ENCODE measurements at regions not wholly inside any gene's neighbourhood (a gene's known extent, or its start where the extent isn't known, plus 50 kb on each side); places are given as distances from the start of the nearest gene placed in this dataset.

DNA sequence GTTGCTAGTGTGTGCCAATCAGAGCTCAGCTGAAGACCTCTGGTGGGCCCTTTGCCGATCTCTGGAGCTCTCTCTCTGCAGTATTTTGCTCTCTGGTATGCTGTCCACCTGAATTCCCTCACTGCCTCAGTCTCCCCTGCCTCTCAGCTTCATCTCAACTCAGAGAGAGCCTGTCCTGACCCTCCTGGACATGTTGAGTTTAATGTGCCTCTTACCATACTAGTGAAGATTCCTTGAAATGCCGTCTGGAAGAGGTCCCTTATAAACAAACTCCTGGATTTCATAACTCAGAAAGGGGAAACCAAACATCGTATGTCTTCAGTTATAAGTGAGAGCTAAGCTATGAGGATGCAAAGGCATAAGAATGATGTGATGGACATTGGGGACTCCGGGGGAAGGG, 231.1 kb upstream of the ZNF217 start:
- no peaks in the 10 kb centered on the region for H3K27me3 ChIP-seq (ENCODE audit: control insufficient read depth in 4 of 4, insufficient read depth in 4 of 4, low read length in 3 of 4)
- no peak for TF ChIP-seq EGR1 (IDR thresholded peaks at IDR 0.05; ENCODE audit: low read depth in 2 of 2)
- no peak for TF ChIP-seq CTCF (IDR thresholded peaks at IDR 0.05; ENCODE audit: low read depth, low read length, missing input control)
- TF ChIP-seq, protein P1, sequence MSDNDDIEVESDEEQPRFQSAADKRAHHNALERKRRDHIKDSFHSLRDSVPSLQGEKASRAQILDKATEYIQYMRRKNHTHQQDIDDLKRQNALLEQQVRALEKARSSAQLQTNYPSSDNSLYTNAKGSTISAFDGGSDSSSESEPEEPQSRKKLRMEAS (IDR thresholded peaks at IDR 0.05) = no peak
- TF ChIP-seq, protein P2, sequence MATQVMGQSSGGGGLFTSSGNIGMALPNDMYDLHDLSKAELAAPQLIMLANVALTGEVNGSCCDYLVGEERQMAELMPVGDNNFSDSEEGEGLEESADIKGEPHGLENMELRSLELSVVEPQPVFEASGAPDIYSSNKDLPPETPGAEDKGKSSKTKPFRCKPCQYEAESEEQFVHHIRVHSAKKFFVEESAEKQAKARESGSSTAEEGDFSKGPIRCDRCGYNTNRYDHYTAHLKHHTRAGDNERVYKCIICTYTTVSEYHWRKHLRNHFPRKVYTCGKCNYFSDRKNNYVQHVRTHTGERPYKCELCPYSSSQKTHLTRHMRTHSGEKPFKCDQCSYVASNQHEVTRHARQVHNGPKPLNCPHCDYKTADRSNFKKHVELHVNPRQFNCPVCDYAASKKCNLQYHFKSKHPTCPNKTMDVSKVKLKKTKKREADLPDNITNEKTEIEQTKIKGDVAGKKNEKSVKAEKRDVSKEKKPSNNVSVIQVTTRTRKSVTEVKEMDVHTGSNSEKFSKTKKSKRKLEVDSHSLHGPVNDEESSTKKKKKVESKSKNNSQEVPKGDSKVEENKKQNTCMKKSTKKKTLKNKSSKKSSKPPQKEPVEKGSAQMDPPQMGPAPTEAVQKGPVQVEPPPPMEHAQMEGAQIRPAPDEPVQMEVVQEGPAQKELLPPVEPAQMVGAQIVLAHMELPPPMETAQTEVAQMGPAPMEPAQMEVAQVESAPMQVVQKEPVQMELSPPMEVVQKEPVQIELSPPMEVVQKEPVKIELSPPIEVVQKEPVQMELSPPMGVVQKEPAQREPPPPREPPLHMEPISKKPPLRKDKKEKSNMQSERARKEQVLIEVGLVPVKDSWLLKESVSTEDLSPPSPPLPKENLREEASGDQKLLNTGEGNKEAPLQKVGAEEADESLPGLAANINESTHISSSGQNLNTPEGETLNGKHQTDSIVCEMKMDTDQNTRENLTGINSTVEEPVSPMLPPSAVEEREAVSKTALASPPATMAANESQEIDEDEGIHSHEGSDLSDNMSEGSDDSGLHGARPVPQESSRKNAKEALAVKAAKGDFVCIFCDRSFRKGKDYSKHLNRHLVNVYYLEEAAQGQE (IDR thresholded peaks at IDR 0.05) = no peak
- no peak for TF ChIP-seq RAD21 (IDR thresholded peaks at IDR 0.05)
- TF ChIP-seq FOXA1 (IDR thresholded peaks at IDR 0.05) = no peak
- TF ChIP-seq YY1 (IDR thresholded peaks at IDR 0.05) = no peak
- TF ChIP-seq ATF3 (IDR thresholded peaks at IDR 0.05) = no peak
- no peak for TF ChIP-seq TAF1 (conservative IDR thresholded peaks at IDR 0.05)
- TF ChIP-seq SP1 (IDR thresholded peaks at IDR 0.05) = no peak
- no peak for TF ChIP-seq NR2F2 (IDR thresholded peaks at IDR 0.05)
- no peak for TF ChIP-seq GABPA (IDR thresholded peaks at IDR 0.05 in 1 of 2, conservative IDR thresholded peaks at IDR 0.05 in 1 of 2)
- TF ChIP-seq FOXA2 (IDR thresholded peaks at IDR 0.05) = no peak
- TF ChIP-seq HNF4G (IDR thresholded peaks at IDR 0.05) = no peak
- TF ChIP-seq, protein P3, sequence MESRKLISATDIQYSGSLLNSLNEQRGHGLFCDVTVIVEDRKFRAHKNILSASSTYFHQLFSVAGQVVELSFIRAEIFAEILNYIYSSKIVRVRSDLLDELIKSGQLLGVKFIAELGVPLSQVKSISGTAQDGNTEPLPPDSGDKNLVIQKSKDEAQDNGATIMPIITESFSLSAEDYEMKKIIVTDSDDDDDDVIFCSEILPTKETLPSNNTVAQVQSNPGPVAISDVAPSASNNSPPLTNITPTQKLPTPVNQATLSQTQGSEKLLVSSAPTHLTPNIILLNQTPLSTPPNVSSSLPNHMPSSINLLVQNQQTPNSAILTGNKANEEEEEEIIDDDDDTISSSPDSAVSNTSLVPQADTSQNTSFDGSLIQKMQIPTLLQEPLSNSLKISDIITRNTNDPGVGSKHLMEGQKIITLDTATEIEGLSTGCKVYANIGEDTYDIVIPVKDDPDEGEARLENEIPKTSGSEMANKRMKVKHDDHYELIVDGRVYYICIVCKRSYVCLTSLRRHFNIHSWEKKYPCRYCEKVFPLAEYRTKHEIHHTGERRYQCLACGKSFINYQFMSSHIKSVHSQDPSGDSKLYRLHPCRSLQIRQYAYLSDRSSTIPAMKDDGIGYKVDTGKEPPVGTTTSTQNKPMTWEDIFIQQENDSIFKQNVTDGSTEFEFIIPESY (IDR thresholded peaks at IDR 0.05) = no peak
- TF ChIP-seq HNF4A (conservative IDR thresholded peaks at IDR 0.05) = no peak
- TF ChIP-seq JUND (IDR thresholded peaks at IDR 0.05) = no peak
- no peak for TF ChIP-seq RXRA (IDR thresholded peaks at IDR 0.05)
- H3K4me3 ChIP-seq (ENCODE audit: low read depth in 1 of 3, low read length in 3 of 3) = no peak overlapping the region
- H3K27ac ChIP-seq (ENCODE audit: low read depth in 1 of 2, low read length in 2 of 2) = no peak overlapping the region
- H3K9me3 ChIP-seq (ENCODE audit: control insufficient read depth in 4 of 4, low read length in 3 of 4) = no peaks in the 10 kb centered on the region
- WGBS = 87% methylated on average over 4 of the region's 4 CpGs
- DNase-seq (ENCODE audit: low spot score) = no peak
- no peaks in the 10 kb centered on the region for H3K36me3 ChIP-seq (ENCODE audit: control insufficient read depth in 4 of 4, insufficient read depth in 3 of 4, low read depth in 1 of 4, low read length in 3 of 4)
- H3K4me1 ChIP-seq (ENCODE audit: control insufficient read depth in 4 of 4, insufficient read depth in 4 of 4, low read length in 3 of 4) = peaks cover 0 to 21% (median 2%) of the 10 kb centered on the region in 4 donors
- no peak overlapping the region for H3K9ac ChIP-seq (ENCODE audit: low read depth in 1 of 2, low read length in 2 of 2)

Data from liver (tissue), 8 donors.